AG09309 (cell line): ENCODE measurements at regions not wholly inside any gene's neighbourhood (a gene's known extent, or its start where the extent isn't known, plus 50 kb on each side); places are given as distances from the start of the nearest gene placed in this dataset.
"Not testable (repeated sequence)": the region's sequence is repeated elsewhere in the genome, so short reads cannot be mapped to it uniquely, and the experiment has no call there.

Source experiments
- DNase-seq: peaks from one replicate; pipeline ENCODE4 v3.0.0-alpha.2; 2010; ENCODE audit warnings: low read depth
- H3K4me3 ChIP-seq: 2 replicates; pipeline ENCODE4 v1.5.1; 2011; ENCODE audit warnings: mild to moderate bottlenecking, low read depth, low read length, moderate library complexity; ENCODE audit not compliant: control insufficient read depth
- CTCF ChIP-seq: IDR thresholded peaks from 2 replicates; pipeline ENCODE4 v1.5.1; 2011; ENCODE audit warnings: mild to moderate bottlenecking, low read depth, low read length, inconsistent platforms; ENCODE audit not compliant: insufficient read depth, control insufficient read depth; ENCODE audit errors: missing control alignments

DNA sequence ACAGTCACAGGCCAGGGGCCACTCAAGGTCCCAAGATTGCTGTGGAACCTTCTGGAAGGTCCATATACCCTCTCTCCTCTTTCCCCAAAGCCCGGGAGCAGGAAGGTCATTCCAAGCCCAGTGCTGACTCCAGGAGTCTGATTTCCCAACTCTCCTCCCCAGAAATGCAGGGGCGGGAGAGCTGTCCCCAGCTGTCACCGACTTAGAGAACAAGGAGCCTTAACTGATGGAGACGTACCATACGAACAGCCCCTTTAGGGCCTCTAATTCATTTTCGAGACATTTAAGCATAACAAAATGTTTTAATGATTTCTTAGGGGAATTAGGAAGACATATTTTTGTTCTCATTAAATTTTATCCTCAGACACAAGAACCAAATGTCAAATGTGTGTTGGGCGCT is 99.2 kb downstream of the PHETA1 start:
- DNase-seq, result no peak
- no peak for TF ChIP-seq CTCF
- H3K4me3 ChIP-seq, result no peak overlapping the region

DNA sequence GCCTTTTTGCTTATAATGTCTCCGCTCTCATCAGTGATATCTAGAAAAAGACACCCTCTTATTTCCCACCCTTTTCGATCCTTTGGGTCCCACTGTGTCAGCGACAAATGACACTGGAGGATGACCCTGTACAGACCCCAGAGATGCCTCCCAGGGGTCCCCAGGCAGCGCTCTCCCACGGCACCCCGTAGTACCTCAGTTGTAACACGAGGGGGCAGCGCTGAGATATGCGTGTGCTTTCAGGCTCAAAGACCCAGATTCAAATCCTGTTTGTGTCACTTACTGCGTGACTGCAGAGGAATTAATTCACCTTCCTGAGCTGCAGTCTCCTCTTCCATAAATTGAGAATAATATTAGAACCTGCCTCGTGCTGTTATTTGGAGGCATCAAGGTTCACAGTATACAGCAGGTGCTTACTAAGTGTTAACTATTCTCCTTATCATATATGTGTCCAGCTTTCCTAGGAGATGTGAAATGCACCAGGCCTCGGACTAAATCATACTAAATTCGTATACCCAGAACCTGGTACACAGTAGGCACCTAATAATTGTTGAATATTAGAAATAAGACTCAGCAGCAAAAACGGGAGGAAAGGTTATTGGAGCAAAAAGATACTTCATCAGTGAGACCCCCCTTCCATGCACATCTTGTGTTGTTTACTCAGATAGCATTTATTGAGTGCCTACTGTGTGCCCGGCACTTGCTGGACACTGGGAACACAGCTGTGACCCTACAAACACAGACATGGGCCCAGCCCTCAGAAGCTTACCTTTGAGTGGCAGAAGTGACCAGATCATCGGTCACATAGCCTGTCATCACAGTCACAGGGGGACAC is 99.9 kb downstream of the PHETA1 start:
- DNase-seq, result no peak
- peak; percentile 53 for TF ChIP-seq CTCF
- no peak overlapping the region for H3K4me3 ChIP-seq

GRCh38 chr12:111267144-111267543 is 101.8 kb downstream of the PHETA1 start:
- no peak for DNase-seq
- no peak overlapping the region for H3K4me3 ChIP-seq
- no peak for TF ChIP-seq CTCF

DNA sequence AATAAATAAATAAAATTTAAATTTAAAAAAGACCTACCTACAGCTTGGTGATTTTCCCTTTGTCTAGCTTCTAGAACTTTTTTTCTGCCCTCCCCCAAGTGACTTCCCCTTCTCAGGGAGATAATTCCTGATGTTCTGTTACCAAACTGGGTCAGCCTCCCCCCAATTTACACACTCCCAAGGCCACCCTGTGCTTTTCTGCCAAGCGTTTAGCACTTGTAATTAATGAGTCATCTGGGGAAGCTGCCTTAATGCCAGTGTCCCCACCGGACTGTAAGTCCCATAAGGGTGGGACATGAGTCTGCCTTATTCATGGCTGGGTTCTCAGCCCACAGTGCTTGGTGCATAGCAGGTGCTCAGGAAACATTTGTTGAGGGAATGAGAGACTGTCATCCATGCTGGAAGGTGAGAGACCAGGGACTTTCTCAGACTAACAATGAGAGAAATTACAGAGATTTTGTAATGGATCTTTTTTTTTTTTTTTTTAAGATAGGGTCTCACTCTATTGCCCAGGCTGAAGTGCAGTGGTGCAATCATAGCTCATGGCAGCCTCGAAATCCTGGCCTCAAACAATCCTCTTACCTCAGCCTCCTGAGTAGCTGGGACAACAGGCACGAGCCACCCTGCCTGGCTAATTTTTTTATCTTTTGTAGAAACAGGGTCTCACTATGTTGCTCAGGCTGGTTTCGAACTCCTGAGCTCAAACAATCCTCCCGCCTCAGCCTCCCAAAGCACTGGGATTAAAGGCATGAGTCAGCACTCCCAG is 106.8 kb downstream of the PHETA1 start:
- DNase-seq, result no peak
- H3K4me3 ChIP-seq, result no peak overlapping the region
- TF ChIP-seq CTCF, result no peak

DNA sequence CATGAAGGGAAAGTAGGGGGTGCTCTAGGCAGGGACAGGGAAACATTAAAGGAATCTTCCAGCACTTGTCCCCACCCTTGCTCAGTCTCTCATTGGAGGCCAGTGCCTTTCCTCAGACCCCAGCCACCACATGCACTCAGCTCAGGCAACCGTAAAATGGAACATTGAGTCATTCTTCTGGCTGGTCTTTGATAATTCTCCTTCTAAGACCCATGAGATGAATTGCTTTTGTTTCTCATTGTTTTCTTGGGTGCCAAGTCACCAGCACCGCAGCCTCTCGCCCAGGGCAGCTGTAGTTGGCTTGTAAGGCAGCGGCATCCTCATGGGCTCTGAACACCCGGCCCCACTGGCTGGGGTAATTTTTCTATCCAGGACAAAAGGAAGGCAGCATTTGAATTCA is 108.2 kb downstream of the PHETA1 start:
- H3K4me3 ChIP-seq, result no peak overlapping the region
- TF ChIP-seq CTCF, result no peak
- DNase-seq, result no peak

- DNase-seq, result no peak
- TF ChIP-seq CTCF, result no peak
- no peak overlapping the region for H3K4me3 ChIP-seq
Observed at GRCh38 chr12:111259231-111259630, 109.7 kb downstream of the PHETA1 start.

DNA sequence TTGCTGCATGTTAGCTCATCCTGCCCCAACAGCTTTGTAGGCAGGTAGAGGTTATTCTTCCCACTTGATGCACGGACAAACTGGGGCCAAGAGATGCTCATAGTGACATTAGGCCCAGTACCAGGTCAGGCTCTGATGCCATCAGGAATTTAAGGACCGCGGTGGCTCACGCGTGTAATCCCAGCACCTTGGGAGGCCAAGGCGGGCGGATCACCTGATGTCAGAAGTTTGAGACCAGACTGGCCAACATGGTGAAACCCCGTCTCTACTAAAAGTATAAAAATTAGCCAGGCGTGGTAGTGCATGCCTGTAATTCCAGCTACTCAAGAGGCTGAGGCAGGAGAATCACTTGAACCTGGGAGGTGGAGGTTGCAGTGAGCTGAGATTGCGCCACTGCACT is 110.8 kb downstream of the PHETA1 start:
- DNase-seq, H3K4me3 ChIP-seq: not testable (repeated sequence)
